ENCODE measurements at regions not wholly inside any gene's neighbourhood (a gene's known extent, or its start where the extent isn't known, plus 50 kb on each side); places are given as distances from the start of the nearest gene placed in this dataset.

DNA sequence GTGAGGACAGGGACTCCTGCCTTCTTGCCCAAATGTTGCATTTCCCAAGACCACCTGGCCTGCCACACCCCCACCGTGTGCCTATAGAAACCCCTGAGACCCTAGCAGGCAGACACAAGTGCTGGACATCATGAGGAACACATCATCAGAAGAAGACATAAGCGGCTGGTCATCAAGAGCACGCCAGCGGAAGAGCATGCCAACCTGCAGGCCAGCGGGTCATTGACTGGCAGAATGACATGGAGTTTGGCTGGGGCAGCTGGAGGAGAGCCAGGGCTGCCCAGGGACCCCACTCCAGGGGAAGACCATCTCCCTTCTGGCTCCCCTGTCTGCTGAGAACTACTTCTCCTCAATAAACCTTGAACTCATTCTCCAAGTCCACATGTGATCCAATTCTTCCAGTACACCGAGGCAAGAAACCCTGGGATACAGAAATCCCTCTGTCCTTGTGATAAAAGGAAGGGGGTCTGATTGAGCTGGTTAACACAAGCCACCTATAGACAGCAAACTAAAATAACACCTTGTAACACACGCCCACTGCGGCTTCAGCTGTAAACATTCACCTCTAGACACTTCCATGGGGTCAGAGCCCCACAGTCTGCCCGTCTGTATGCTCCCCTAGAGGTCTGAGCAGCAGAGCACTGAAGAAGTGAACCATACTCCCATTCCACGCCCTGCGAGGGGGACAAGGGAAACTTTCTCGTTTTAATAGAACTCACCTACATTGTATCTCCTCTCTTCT is 164.8 kb upstream of the EMCN start:
- Histone ChIP-seq H3K4me1 (ENCODE audit: control insufficient read depth in 5 of 5, insufficient read depth in 5 of 5, low read length in 5 of 5) (peaks cover 0 to 5% (median 0%) of the 10 kb centered on the region in 5 donors), H3K36me3 (ENCODE audit: control insufficient read depth in 5 of 5, insufficient read depth in 5 of 5, low read length in 5 of 5) (no peaks in the 10 kb centered on the region), H3K9ac (ENCODE audit: low read length in 5 of 5) (no peak overlapping the region), H3K9me3 (ENCODE audit: control insufficient read depth in 5 of 5, low read length in 5 of 5) (peaks cover 0 to 9% (median 3%) of the 10 kb centered on the region in 5 donors), H3K27me3 (ENCODE audit: control insufficient read depth in 5 of 5, insufficient read depth in 4 of 5, low read length in 5 of 5) (no peaks in the 10 kb centered on the region), H3K27ac (ENCODE audit: low read depth, low read length) (no peak overlapping the region), H3K4me3 (ENCODE audit: low read depth in 1 of 5, low read length in 5 of 5) (no peak overlapping the region)

DNA sequence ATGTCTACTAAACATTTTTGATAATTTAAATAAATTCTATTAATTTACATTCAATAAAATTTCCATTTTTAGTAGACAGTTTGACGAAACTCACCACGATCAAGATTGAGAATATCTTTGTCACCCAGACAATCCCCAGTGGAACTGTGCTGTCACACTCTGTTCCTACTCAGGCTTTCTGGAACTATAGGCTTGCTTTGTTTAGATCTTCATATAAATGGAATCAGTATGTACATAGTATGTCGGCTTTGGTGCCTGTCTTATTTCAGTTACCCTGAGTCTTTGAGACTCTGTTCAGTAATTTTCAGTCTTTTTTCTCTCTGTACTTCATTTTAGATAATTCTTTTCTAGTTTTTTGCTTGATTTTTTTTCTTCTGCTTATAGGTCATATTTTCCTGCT is 163.5 kb upstream of the EMCN start:
- H3K4me1 ChIP-seq (ENCODE audit: control insufficient read depth in 5 of 5, insufficient read depth in 5 of 5, low read length in 5 of 5), result peaks cover 0 to 5% (median 0%) of the 10 kb centered on the region in 5 donors
- H3K27ac ChIP-seq (ENCODE audit: low read depth, low read length), result no peak overlapping the region
- no peak overlapping the region for H3K4me3 ChIP-seq (ENCODE audit: low read depth in 1 of 5, low read length in 5 of 5)
- no peaks in the 10 kb centered on the region for H3K36me3 ChIP-seq (ENCODE audit: control insufficient read depth in 5 of 5, insufficient read depth in 5 of 5, low read length in 5 of 5)
- H3K27me3 ChIP-seq (ENCODE audit: control insufficient read depth in 5 of 5, insufficient read depth in 4 of 5, low read length in 5 of 5), result no peaks in the 10 kb centered on the region
- H3K9ac ChIP-seq (ENCODE audit: low read length in 5 of 5), result no peak overlapping the region
- H3K9me3 ChIP-seq (ENCODE audit: control insufficient read depth in 5 of 5, low read length in 5 of 5), result peaks cover 0 to 9% (median 3%) of the 10 kb centered on the region in 5 donors

DNA sequence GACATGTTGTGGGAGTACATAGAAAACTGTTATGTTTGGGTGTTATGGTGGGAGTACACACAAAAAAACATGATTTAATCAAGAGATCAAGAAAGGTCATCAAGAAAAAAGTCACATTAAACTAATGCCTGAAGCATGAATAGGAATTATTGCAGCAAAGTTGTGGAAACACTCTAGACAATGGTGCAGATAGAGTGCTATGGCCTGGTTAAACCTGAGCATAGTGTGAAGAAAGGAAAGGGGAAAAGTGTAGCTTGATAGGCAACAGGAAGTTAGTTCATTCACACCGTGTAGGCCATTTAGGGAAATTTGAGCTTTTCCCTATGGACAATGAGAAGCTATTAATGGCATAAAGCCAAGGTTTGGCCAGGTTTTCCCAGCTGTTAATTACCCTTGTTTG is 162.1 kb upstream of the EMCN start:
- Histone ChIP-seq H3K9ac (ENCODE audit: low read length in 5 of 5) (no peak overlapping the region), H3K4me3 (ENCODE audit: low read depth in 1 of 5, low read length in 5 of 5) (no peak overlapping the region), H3K4me1 (ENCODE audit: control insufficient read depth in 5 of 5, insufficient read depth in 5 of 5, low read length in 5 of 5) (peaks cover 0 to 5% (median 0%) of the 10 kb centered on the region in 5 donors), H3K36me3 (ENCODE audit: control insufficient read depth in 5 of 5, insufficient read depth in 5 of 5, low read length in 5 of 5) (no peaks in the 10 kb centered on the region), H3K9me3 (ENCODE audit: control insufficient read depth in 5 of 5, low read length in 5 of 5) (peaks cover 0 to 9% (median 0%) of the 10 kb centered on the region in 5 donors), H3K27ac (ENCODE audit: low read depth, low read length) (no peak overlapping the region), H3K27me3 (ENCODE audit: control insufficient read depth in 5 of 5, insufficient read depth in 4 of 5, low read length in 5 of 5) (no peaks in the 10 kb centered on the region)

DNA sequence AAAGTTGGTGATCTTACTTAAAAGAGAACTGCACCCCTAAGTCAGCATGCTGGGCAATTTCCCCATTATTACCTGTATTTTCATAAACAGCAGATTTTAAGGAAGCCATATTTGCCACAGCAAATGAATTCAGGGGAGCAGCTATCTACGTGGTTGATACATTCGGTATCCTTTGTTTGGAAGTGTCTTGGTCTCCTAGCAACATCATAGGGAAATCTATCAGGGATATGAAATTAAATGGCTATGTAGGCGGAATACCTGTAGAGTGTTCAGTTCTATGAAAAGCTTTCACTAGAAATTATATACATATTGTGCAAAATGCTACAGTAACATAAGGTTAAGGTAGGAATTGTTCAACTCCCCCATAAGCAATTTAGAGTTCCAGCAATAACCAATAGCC is 157.2 kb upstream of the EMCN start:
- Histone ChIP-seq H3K4me3 (ENCODE audit: low read depth in 1 of 5, low read length in 5 of 5) (no peak overlapping the region), H3K9ac (ENCODE audit: low read length in 5 of 5) (no peak overlapping the region), H3K36me3 (ENCODE audit: control insufficient read depth in 5 of 5, insufficient read depth in 5 of 5, low read length in 5 of 5) (no peaks in the 10 kb centered on the region), H3K9me3 (ENCODE audit: control insufficient read depth in 5 of 5, low read length in 5 of 5) (no peaks in the 10 kb centered on the region), H3K27me3 (ENCODE audit: control insufficient read depth in 5 of 5, insufficient read depth in 4 of 5, low read length in 5 of 5) (no peaks in the 10 kb centered on the region), H3K27ac (ENCODE audit: low read depth, low read length) (no peak overlapping the region), H3K4me1 (ENCODE audit: control insufficient read depth in 5 of 5, insufficient read depth in 5 of 5, low read length in 5 of 5) (peaks cover 0 to 2% (median 0%) of the 10 kb centered on the region in 5 donors)

DNA sequence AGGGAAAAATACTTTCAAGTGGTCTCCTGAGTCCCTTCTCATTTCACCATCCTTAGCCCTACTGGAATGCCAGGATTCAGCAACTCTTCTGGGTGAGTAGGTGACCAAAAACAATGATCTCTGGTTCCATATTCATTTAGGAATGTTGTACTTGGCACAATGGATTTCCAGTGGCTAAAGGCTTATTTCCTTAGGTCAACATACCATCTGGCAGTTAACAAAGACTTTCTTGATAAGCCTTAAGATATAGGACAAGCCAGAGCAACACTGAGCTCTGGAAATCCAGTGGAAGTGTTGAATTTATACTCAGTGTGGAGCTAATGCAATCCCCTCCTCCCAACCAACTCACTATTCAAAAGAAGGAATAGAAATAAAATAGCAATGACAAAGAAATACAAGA is 139.4 kb upstream of the EMCN start:
- Histone ChIP-seq H3K36me3 (ENCODE audit: control insufficient read depth in 5 of 5, insufficient read depth in 5 of 5, low read length in 5 of 5) (no peaks in the 10 kb centered on the region), H3K9me3 (ENCODE audit: control insufficient read depth in 5 of 5, low read length in 5 of 5) (no peaks in the 10 kb centered on the region), H3K9ac (ENCODE audit: low read length in 5 of 5) (no peak overlapping the region), H3K27ac (ENCODE audit: low read depth, low read length) (no peak overlapping the region), H3K27me3 (ENCODE audit: control insufficient read depth in 5 of 5, insufficient read depth in 4 of 5, low read length in 5 of 5) (no peaks in the 10 kb centered on the region), H3K4me1 (ENCODE audit: control insufficient read depth in 5 of 5, insufficient read depth in 5 of 5, low read length in 5 of 5) (peaks cover 0 to 6% (median 0%) of the 10 kb centered on the region in 5 donors), H3K4me3 (ENCODE audit: low read depth in 1 of 5, low read length in 5 of 5) (no peak overlapping the region)

DNA sequence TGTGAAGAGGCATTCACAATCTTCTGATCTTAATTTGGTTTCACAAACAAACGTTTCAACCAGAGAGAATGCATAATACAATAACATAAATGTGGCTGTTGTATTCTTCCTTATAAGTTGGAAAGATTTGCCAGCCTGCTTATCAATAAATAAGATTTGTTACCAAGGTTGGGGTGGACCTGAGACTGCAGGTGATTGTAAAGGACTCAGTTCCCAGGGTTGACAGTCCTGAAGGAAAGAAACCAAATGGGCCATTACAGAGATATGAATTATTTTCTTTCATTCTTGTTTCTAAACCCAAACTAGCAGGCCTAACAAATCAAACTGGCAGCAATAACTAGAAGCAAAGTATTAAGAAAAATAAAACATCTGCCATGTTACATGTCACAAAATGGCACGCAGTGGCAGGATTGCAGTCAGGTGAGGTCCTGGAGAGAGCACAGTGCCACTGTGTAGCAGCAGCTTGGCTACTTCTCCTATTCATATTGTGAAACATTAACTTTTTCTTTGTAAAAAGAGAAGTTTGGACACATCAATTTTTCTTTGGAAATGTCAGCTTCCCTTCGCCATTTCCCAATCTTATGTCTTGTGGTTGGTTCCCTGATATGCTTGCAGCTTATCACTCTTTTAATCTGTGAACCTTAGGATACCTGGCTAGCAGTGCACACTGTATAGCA is 133.8 kb upstream of the EMCN start:
- Histone ChIP-seq H3K27ac (ENCODE audit: low read depth, low read length) (no peak overlapping the region), H3K4me3 (ENCODE audit: low read depth in 1 of 5, low read length in 5 of 5) (no peak overlapping the region), H3K9me3 (ENCODE audit: control insufficient read depth in 5 of 5, low read length in 5 of 5) (no peaks in the 10 kb centered on the region), H3K9ac (ENCODE audit: low read length in 5 of 5) (no peak overlapping the region), H3K36me3 (ENCODE audit: control insufficient read depth in 5 of 5, insufficient read depth in 5 of 5, low read length in 5 of 5) (no peaks in the 10 kb centered on the region), H3K4me1 (ENCODE audit: control insufficient read depth in 5 of 5, insufficient read depth in 5 of 5, low read length in 5 of 5) (no peaks in the 10 kb centered on the region), H3K27me3 (ENCODE audit: control insufficient read depth in 5 of 5, insufficient read depth in 4 of 5, low read length in 5 of 5) (no peaks in the 10 kb centered on the region)

DNA sequence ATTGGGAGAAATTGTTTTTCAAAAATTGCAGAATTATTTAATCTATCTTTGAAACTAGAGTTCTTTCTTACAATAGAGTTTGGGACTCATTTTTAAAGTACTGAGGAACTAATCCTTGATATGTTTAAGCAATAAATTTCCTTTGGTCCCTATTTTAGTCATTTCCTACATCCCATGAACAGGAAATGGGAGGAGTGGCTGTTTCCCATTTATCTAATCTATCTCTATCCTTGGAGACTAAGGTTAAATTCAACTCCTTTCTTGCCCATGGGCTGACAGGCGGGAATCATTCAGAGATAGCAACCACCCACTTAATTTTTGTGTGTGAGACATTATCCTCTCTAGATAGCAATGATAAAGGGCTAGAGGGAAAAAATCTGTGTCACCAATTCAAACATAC is 131.6 kb upstream of the EMCN start:
- Histone ChIP-seq H3K9me3 (ENCODE audit: control insufficient read depth in 5 of 5, low read length in 5 of 5) (no peaks in the 10 kb centered on the region), H3K27ac (ENCODE audit: low read depth, low read length) (no peak overlapping the region), H3K9ac (ENCODE audit: low read length in 5 of 5) (no peak overlapping the region), H3K4me1 (ENCODE audit: control insufficient read depth in 5 of 5, insufficient read depth in 5 of 5, low read length in 5 of 5) (no peaks in the 10 kb centered on the region), H3K36me3 (ENCODE audit: control insufficient read depth in 5 of 5, insufficient read depth in 5 of 5, low read length in 5 of 5) (no peaks in the 10 kb centered on the region), H3K4me3 (ENCODE audit: low read depth in 1 of 5, low read length in 5 of 5) (no peak overlapping the region), H3K27me3 (ENCODE audit: control insufficient read depth in 5 of 5, insufficient read depth in 4 of 5, low read length in 5 of 5) (no peaks in the 10 kb centered on the region)

DNA sequence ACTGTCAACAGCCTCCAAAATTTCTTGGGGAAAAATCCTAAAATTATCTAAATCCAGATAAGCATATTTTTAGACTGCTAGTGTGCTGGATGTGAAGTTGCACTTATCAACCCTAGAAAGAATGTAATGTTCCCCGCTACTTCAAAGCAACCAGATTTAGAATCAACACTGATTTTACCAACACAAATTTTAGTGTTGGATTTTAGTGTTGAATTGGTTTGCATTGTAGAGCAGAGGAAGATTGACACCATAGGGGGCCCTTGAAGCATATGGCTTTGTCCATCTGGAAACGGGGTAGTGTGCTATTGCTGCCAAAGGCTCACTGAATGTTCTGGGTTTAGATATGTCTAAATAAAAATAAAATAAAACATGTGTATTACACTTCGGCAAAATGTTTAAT is 126.3 kb upstream of the EMCN start:
- H3K9ac ChIP-seq (ENCODE audit: low read length in 5 of 5), result no peak overlapping the region
- H3K27ac ChIP-seq (ENCODE audit: low read depth, low read length), result no peak overlapping the region
- H3K36me3 ChIP-seq (ENCODE audit: control insufficient read depth in 5 of 5, insufficient read depth in 5 of 5, low read length in 5 of 5), result no peaks in the 10 kb centered on the region
- H3K4me1 ChIP-seq (ENCODE audit: control insufficient read depth in 5 of 5, insufficient read depth in 5 of 5, low read length in 5 of 5), result no peaks in the 10 kb centered on the region
- no peak overlapping the region for H3K4me3 ChIP-seq (ENCODE audit: low read depth in 1 of 5, low read length in 5 of 5)
- no peaks in the 10 kb centered on the region for H3K9me3 ChIP-seq (ENCODE audit: control insufficient read depth in 5 of 5, low read length in 5 of 5)
- H3K27me3 ChIP-seq (ENCODE audit: control insufficient read depth in 5 of 5, insufficient read depth in 4 of 5, low read length in 5 of 5), result no peaks in the 10 kb centered on the region

DNA sequence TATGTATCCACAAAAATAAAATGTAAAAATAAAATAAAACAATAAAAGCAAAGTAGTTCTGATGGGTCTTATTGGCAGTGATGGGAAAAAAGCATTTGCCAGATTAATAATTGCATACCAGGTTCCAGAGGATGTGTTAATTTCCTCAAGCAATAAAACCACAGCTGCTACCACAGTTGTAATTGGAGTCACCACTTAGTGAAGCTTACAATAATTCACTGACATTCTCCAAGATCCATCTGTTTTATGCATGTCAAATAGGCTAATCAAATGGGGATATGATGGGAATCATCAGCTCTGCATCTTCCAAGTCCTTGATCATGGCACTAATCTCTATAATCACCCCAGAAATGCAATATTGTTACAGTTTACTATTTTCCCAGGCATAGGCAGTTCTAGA is 123.5 kb upstream of the EMCN start:
- no peaks in the 10 kb centered on the region for H3K36me3 ChIP-seq (ENCODE audit: control insufficient read depth in 5 of 5, insufficient read depth in 5 of 5, low read length in 5 of 5)
- H3K9me3 ChIP-seq (ENCODE audit: control insufficient read depth in 5 of 5, low read length in 5 of 5), result peaks cover 0 to 4% (median 0%) of the 10 kb centered on the region in 5 donors
- H3K9ac ChIP-seq (ENCODE audit: low read length in 5 of 5), result no peak overlapping the region
- H3K27me3 ChIP-seq (ENCODE audit: control insufficient read depth in 5 of 5, insufficient read depth in 4 of 5, low read length in 5 of 5), result no peaks in the 10 kb centered on the region
- H3K4me3 ChIP-seq (ENCODE audit: low read depth in 1 of 5, low read length in 5 of 5), result no peak overlapping the region
- no peaks in the 10 kb centered on the region for H3K4me1 ChIP-seq (ENCODE audit: control insufficient read depth in 5 of 5, insufficient read depth in 5 of 5, low read length in 5 of 5)
- no peak overlapping the region for H3K27ac ChIP-seq (ENCODE audit: low read depth, low read length)

DNA sequence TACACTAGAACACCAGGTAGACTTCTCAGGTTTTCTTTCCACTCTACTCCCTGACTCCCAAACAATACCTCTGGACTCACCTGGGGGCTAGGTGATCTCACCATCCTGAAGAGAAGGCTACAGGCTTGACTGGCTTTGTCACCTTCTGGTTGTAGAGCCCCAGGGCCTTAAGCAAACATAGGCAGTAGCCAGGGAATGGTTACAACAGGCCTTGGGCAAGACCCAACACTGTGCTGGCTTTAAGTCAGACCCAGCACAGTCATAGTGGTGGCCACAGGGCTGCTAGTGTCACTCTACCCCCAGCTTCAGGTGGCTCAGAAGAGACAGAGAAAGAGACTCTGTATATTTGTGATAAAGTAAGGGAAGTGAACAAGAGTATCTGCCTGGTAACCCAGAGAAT is 118.1 kb upstream of the EMCN start:
- Histone ChIP-seq H3K27me3 (ENCODE audit: control insufficient read depth in 5 of 5, insufficient read depth in 4 of 5, low read length in 5 of 5) (no peaks in the 10 kb centered on the region), H3K9ac (ENCODE audit: low read length in 5 of 5) (no peak overlapping the region), H3K36me3 (ENCODE audit: control insufficient read depth in 5 of 5, insufficient read depth in 5 of 5, low read length in 5 of 5) (no peaks in the 10 kb centered on the region), H3K4me3 (ENCODE audit: low read depth in 1 of 5, low read length in 5 of 5) (no peak overlapping the region), H3K27ac (ENCODE audit: low read depth, low read length) (no peak overlapping the region), H3K9me3 (ENCODE audit: control insufficient read depth in 5 of 5, low read length in 5 of 5) (peaks cover 0 to 10% (median 7%) of the 10 kb centered on the region in 5 donors), H3K4me1 (ENCODE audit: control insufficient read depth in 5 of 5, insufficient read depth in 5 of 5, low read length in 5 of 5) (no peaks in the 10 kb centered on the region)
